ENCODE measurements at regions not wholly inside any gene's neighbourhood (a gene's known extent, or its start where the extent isn't known, plus 50 kb on each side); places are given as distances from the start of the nearest gene placed in this dataset.
A peak's percentile ranks its signal among the peaks of the same experiment; 100 is the strongest.

DNA sequence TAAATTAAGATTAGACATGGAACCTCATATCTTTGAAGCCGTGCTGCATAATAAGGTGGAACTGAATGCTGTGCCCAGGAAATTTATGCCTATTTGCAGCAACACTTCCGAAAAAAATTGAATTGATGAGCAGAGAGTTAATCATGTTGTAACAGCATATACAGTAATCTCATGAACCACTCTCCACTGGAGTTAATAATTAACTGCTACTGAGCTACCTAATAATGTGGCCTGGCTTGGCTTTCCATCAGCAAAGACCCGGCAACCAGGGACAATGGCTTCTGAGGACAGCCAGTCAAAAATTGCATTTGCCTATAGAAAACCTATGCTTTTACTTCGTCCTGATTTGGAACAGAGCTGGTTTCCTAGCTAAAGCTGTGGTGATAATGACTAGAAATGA, 63.8 kb upstream of the GATB start:
- DNase-seq = no peak

DNA sequence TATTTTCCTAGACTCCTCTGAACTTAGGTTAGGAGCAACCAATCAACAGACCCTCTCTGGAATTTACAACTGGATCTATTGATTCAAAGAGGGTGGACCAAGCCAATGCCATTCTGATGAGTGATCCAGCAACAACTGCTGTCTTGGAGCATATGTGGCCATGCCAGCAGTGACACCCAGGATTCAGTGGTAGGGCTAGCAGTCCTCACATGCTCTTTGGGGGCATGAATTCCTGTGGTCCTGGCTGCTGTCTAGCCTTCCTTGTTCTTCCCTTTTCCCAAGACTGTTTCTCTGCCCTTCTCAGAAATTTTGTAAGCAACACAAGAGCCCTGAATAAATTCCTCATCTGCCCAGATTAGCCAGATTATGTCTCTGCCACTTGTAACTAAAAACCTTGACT, 61.5 kb upstream of the GATB start:
- DNase-seq = no peak

DNA sequence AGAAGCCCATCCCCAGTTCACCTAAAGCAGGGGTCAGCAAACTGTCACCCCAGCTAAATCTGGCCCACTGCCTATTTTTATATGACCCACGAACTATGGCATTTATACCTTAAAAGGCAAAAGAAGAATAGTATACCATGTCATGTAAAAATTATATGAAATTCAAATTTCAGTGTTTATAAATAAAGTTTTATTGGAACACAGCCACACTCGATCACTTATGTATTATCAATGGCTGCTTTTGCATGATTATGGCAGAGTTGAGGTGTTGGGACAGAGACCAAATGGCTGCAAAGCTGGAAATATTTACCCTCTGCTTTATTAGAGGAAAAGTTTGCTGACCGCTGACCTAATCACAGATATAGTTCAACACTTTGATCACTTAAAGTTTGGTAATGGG, 59.2 kb upstream of the GATB start:
- DNase-seq = no peak

DNA sequence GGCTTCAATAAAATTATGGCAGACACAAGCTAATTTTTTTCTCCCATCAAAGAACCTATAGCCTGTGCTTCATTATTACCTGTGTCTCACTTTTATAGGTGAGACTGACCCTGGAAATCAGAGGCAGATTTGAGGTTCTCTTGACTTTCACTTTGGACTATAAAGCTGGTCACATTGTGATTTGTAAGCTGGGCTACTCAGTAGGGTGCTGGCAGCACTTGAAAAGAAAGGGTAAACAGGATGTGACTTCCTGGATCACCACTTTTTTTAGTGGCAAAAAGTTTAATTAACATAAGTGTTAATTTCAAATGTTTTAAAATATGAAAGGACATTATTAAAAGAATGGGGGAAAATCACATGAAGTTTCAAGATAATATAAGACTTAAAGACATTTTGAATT, 50.6 kb upstream of the GATB start:
- DNase-seq = peak; percentile 5

Measured in NCI-H69 (cell line).